SK-N-SH (cell line): ENCODE measurements at regions not wholly inside any gene's neighbourhood (a gene's known extent, or its start where the extent isn't known, plus 50 kb on each side); places are given as distances from the start of the nearest gene placed in this dataset.

Experiments used
- CHD2 ChIP-seq: fragments of 150-350 bp; IDR thresholded peaks from 2 replicates; pipeline ENCODE4 v1.6.1; 2018; ENCODE audit warnings: low read length; ENCODE audit not compliant: partially characterized antibody
- CTCF ChIP-seq: fragments of 200-600 bp; sonication (generic); IDR thresholded peaks from 2 replicates; pipeline ENCODE4 v1.6.1; 2017; ENCODE audit warnings: antibody characterized with exemption, mild to moderate bottlenecking, moderate library complexity
- EP300 ChIP-seq, 2 experiments: IDR thresholded peaks; 2 replicates each; pipeline versions ENCODE4 v1.4.0 to v1.6.1; 2012; ENCODE audit warnings: borderline replicate concordance in 1 of 2, low read depth in 1 of 2, low read length in 1 of 2
- POLR2AphosphoS5 ChIP-seq: IDR thresholded peaks from 2 replicates; pipeline ENCODE4 v1.6.1; 2012; ENCODE audit warnings: low read depth, low read length
- RCOR1 ChIP-seq: fragments of 150-350 bp; IDR thresholded peaks from 2 replicates; pipeline ENCODE4 v1.6.1; 2017; ENCODE audit warnings: antibody characterized with exemption, low read length
- SIN3A ChIP-seq: IDR thresholded peaks from 2 replicates; pipeline ENCODE4 v1.6.1; 2012; ENCODE audit warnings: low read depth, mild to moderate bottlenecking, low read length, moderate library complexity, borderline replicate concordance
- TEAD4 ChIP-seq: IDR thresholded peaks from 2 replicates; pipeline ENCODE4 v1.4.0; 2012; ENCODE audit warnings: mild to moderate bottlenecking, borderline replicate concordance; ENCODE audit not compliant: insufficient read depth
- YY1 ChIP-seq: IDR thresholded peaks from 2 replicates; pipeline ENCODE4 v1.4.0; 2012; ENCODE audit warnings: low read depth, mild to moderate bottlenecking
- TF ChIP-seq, protein P1 (sequence below): fragments of 150-350 bp; IDR thresholded peaks from 2 replicates; pipeline ENCODE4 v1.6.1; 2017; ENCODE audit warnings: antibody characterized with exemption, low read length, low read depth, borderline replicate concordance
- TF ChIP-seq, protein P2 (sequence below): IDR thresholded peaks from 2 replicates; pipeline ENCODE4 v1.4.0; 2012; ENCODE audit warnings: low read depth

GRCh38 chr9:84481231-84481630 is 140.7 kb upstream of the SLC28A3 start:
- TF ChIP-seq EP300 (IDR thresholded peaks at IDR 0.05; ENCODE audit: borderline replicate concordance in 1 of 2, low read depth in 1 of 2, low read length in 1 of 2) (no peak), CTCF (no peak), YY1 (no peak), CHD2 (no peak), SIN3A (no peak), POLR2AphosphoS5 (no peak), TEAD4 (no peak), RCOR1 (no peak)
- TF ChIP-seq, protein P1, sequence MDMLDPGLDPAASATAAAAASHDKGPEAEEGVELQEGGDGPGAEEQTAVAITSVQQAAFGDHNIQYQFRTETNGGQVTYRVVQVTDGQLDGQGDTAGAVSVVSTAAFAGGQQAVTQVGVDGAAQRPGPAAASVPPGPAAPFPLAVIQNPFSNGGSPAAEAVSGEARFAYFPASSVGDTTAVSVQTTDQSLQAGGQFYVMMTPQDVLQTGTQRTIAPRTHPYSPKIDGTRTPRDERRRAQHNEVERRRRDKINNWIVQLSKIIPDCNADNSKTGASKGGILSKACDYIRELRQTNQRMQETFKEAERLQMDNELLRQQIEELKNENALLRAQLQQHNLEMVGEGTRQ, result no peak
- TF ChIP-seq, protein P2, sequence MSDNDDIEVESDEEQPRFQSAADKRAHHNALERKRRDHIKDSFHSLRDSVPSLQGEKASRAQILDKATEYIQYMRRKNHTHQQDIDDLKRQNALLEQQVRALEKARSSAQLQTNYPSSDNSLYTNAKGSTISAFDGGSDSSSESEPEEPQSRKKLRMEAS, result no peak
